Neutrophil (primary cell): ENCODE measurements at regions not wholly inside any gene's neighbourhood (a gene's known extent, or its start where the extent isn't known, plus 50 kb on each side); places are given as distances from the start of the nearest gene placed in this dataset.

Source experiments
- H3K27ac ChIP-seq: fragments of 200-600 bp; sonication (generic); 2 replicates; pipeline ENCODE4 v1.5.1; 2016; ENCODE audit warnings: mild to moderate bottlenecking, moderate library complexity
- H3K27me3 ChIP-seq: fragments of 200-600 bp; sonication (generic); 2 replicates; pipeline ENCODE4 v1.6.0; 2016; ENCODE audit warnings: mild to moderate bottlenecking
- H3K36me3 ChIP-seq: fragments of 200-600 bp; sonication (generic); 2 replicates; pipeline ENCODE4 v1.5.1; 2017
- H3K4me1 ChIP-seq, 2 experiments: fragments of 200-600 bp in 1 of 2; sonication (generic) in 1 of 2; 1 replicate in 1 of 2; 2 replicates in 1 of 2; pipeline versions ENCODE4 v1.5.1 to v1.6.1; 2013 to 2016; ENCODE audit warnings: low read depth in 1 of 2, low read length in 1 of 2, mild to moderate bottlenecking in 1 of 2, moderate library complexity in 1 of 2; ENCODE audit not compliant: control insufficient read depth in 1 of 2, insufficient read depth in 1 of 2
- H3K4me3 ChIP-seq, 2 experiments: fragments of 200-600 bp in 1 of 2; sonication (generic) in 1 of 2; 1 replicate in 1 of 2; 2 replicates in 1 of 2; pipeline ENCODE4 v1.5.1; 2013 to 2016; ENCODE audit warnings: low read depth in 1 of 2, low read length in 1 of 2, mild to moderate bottlenecking in 1 of 2, moderate library complexity in 1 of 2
- H3K9me3 ChIP-seq: fragments of 200-600 bp; sonication (generic); 2 replicates; pipeline ENCODE4 v1.5.1; 2016
- TF ChIP-seq, protein P1 (sequence below): fragments of 200-600 bp; sonication (generic); IDR thresholded peaks from 2 replicates; pipeline ENCODE4 v1.5.1; 2016; ENCODE audit warnings: antibody characterized with exemption

DNA sequence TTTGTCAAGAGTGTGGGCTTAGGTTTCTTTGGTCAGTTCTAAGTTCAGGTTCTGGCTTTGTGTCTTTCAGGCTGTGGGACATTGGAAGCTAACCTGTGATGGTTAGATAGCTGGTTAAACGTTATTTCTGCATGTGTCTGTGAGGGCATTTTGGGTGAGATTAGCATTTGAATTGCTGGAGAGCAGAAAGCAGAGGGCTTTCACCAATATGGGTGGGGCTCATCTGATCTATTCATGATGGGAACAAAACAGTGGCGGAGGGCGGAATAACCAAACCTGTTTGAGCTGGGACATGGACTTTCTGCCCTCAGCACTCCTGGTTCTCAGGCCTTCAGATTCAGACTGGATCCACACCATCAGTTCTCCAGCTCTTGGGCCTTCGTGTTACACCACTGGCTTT, 195.4 kb downstream of the KLF13 start:
- Histone ChIP-seq H3K4me3 (no peak overlapping the region), H3K27me3 (no peaks in the 10 kb centered on the region), H3K4me1 (no peaks in the 10 kb centered on the region), H3K9me3 (no peaks in the 10 kb centered on the region), H3K36me3 (no peaks in the 10 kb centered on the region), H3K27ac (no peak overlapping the region)
- TF ChIP-seq, protein P1, sequence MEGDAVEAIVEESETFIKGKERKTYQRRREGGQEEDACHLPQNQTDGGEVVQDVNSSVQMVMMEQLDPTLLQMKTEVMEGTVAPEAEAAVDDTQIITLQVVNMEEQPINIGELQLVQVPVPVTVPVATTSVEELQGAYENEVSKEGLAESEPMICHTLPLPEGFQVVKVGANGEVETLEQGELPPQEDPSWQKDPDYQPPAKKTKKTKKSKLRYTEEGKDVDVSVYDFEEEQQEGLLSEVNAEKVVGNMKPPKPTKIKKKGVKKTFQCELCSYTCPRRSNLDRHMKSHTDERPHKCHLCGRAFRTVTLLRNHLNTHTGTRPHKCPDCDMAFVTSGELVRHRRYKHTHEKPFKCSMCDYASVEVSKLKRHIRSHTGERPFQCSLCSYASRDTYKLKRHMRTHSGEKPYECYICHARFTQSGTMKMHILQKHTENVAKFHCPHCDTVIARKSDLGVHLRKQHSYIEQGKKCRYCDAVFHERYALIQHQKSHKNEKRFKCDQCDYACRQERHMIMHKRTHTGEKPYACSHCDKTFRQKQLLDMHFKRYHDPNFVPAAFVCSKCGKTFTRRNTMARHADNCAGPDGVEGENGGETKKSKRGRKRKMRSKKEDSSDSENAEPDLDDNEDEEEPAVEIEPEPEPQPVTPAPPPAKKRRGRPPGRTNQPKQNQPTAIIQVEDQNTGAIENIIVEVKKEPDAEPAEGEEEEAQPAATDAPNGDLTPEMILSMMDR: no peak

DNA sequence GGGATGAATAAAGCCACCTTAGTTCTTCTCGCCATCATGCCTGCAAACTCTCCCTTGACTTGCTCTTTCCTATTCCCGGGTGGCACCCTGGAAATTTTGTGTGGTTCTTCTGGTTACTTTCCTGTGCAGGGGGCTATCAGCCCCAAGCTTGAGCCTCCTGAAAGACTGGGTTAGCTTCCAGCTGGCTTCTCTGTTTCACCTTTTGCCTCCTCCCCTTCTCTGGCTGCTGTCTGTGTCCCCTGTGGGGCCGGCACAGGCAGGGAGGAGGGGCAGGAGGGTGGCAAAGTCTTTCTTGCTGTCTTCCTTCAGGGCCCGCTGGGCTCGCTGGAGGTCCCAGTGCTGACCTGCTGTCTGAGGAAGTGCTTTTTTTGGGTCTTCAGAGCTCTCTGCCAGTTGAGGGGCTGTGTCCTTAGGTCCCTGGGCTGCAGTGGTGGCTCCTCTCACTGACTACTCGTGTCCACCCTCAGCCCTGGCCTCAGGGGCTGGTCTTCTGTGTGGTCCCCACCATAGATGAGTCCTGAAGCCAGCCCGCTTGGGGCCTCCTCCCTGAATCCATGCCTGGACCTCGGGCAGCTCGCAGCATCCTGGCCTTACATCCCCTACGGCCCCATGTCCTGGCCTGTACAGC, 196.5 kb downstream of the KLF13 start:
- Histone ChIP-seq H3K4me1 (no peaks in the 10 kb centered on the region), H3K36me3 (no peaks in the 10 kb centered on the region), H3K27me3 (no peaks in the 10 kb centered on the region), H3K27ac (no peak overlapping the region), H3K4me3 (no peak overlapping the region), H3K9me3 (no peaks in the 10 kb centered on the region)
- TF ChIP-seq, protein P1: no peak

- Histone ChIP-seq H3K36me3 (no peaks in the 10 kb centered on the region), H3K27ac (no peak overlapping the region), H3K27me3 (no peaks in the 10 kb centered on the region), H3K4me3 (no peak overlapping the region), H3K9me3 (no peaks in the 10 kb centered on the region), H3K4me1 (no peaks in the 10 kb centered on the region)
- TF ChIP-seq, protein P1: no peak
These were observed 197.0 kb downstream of the KLF13 start for GRCh38 chr15:31523655-31524049.

- H3K27ac ChIP-seq: no peak overlapping the region
- no peaks in the 10 kb centered on the region for H3K9me3 ChIP-seq
- H3K36me3 ChIP-seq: no peaks in the 10 kb centered on the region
- H3K4me1 ChIP-seq: no peaks in the 10 kb centered on the region
- no peaks in the 10 kb centered on the region for H3K27me3 ChIP-seq
- TF ChIP-seq, protein P1: no peak
- no peak overlapping the region for H3K4me3 ChIP-seq
These were observed 198.6 kb downstream of the KLF13 start for GRCh38 chr15:31525185-31525695.

- H3K27me3 ChIP-seq: no peaks in the 10 kb centered on the region
- TF ChIP-seq, protein P1: no peak
- no peak overlapping the region for H3K27ac ChIP-seq
- H3K36me3 ChIP-seq: no peaks in the 10 kb centered on the region
- H3K9me3 ChIP-seq: no peaks in the 10 kb centered on the region
- no peaks in the 10 kb centered on the region for H3K4me1 ChIP-seq
- no peak overlapping the region for H3K4me3 ChIP-seq
These were observed 199.5 kb downstream of the KLF13 start for GRCh38 chr15:31525988-31526665.
